Right lobe of liver (tissue), 4 donors: ENCODE measurements at regions not wholly inside any gene's neighbourhood (a gene's known extent, or its start where the extent isn't known, plus 50 kb on each side); places are given as distances from the start of the nearest gene placed in this dataset.

Experiments
- POLR2A ChIP-seq: fragments of 450-650 bp; IDR thresholded peaks from one replicate; pipeline ENCODE4 v1.6.1; 2017; ENCODE audit warnings: antibody characterized with exemption, mild to moderate bottlenecking
- TF ChIP-seq, protein P1 (sequence below), 4 donors: fragments of 200-600 bp in 3 of 4; fragments of 450-650 bp in 1 of 4; IDR thresholded peaks; one replicate each; pipeline versions ENCODE4 v1.5.1 to v1.8.0; 2016 to 2022; ENCODE audit warnings: antibody characterized with exemption in 4 of 4, mild to moderate bottlenecking in 2 of 4
- donor health status: DM: no; HTN: no; CAD: no.
- donor health status: DM: no; HTN: no; CAD: no.
- donor health status: DM: no; HTN: yes; CAD: no.

DNA sequence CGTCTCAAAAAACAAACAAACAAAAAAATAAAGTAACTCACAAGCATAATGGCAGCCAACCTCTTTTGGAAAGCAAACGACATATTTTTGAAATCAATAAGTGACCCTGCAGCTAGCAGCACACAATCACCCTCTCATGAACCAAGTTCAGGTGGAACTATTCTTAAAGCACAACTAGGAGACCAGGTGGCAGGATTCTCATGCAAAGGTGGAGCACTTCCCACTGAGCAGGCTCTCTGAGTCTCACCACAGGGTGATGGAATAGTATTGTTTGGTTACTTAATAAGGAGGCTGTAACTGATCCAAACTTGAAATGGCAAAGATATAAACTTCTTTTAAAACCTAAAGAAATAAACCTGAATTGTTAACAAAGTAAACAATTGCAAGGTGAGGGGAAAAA lies 1293.1 kb downstream of the PCDH19 start:
- TF ChIP-seq, protein P1, sequence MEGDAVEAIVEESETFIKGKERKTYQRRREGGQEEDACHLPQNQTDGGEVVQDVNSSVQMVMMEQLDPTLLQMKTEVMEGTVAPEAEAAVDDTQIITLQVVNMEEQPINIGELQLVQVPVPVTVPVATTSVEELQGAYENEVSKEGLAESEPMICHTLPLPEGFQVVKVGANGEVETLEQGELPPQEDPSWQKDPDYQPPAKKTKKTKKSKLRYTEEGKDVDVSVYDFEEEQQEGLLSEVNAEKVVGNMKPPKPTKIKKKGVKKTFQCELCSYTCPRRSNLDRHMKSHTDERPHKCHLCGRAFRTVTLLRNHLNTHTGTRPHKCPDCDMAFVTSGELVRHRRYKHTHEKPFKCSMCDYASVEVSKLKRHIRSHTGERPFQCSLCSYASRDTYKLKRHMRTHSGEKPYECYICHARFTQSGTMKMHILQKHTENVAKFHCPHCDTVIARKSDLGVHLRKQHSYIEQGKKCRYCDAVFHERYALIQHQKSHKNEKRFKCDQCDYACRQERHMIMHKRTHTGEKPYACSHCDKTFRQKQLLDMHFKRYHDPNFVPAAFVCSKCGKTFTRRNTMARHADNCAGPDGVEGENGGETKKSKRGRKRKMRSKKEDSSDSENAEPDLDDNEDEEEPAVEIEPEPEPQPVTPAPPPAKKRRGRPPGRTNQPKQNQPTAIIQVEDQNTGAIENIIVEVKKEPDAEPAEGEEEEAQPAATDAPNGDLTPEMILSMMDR (IDR thresholded peaks at IDR 0.05), result no peak
- no peak for TF ChIP-seq POLR2A
